Ovary (tissue), 3 donors: ENCODE measurements at regions not wholly inside any gene's neighbourhood (a gene's known extent, or its start where the extent isn't known, plus 50 kb on each side); places are given as distances from the start of the nearest gene placed in this dataset.

Source experiments
- CTCF ChIP-seq, 3 donors: fragments of 450-650 bp in 2 of 3; fragments of 200-600 bp in 1 of 3; IDR thresholded peaks; one replicate each; pipeline versions ENCODE4 v1.5.1 to v1.8.0; 2016 to 2022; ENCODE audit warnings: antibody characterized with exemption in 3 of 3, mild to moderate bottlenecking in 1 of 3
- EP300 ChIP-seq: sonication (generic); formaldehyde crosslinking; IDR thresholded peaks from one replicate; pipeline ENCODE4 v1.6.1; 2017; ENCODE audit warnings: antibody characterized with exemption
- POLR2A ChIP-seq: fragments of 450-650 bp; IDR thresholded peaks from one replicate; pipeline ENCODE4 v1.6.1; 2017; ENCODE audit warnings: antibody characterized with exemption, mild to moderate bottlenecking, moderate library complexity
- donor health status: DM: no; HTN: no; CAD: no.

GRCh38 chr4:35520059-35520458 is 724.3 kb downstream of the ARAP2 start:
- TF ChIP-seq EP300 (no peak), POLR2A (no peak), CTCF (IDR thresholded peaks at IDR 0.05) (no peak)
